GM18498 (cell line): ENCODE measurements at regions not wholly inside any gene's neighbourhood (a gene's known extent, or its start where the extent isn't known, plus 50 kb on each side); places are given as distances from the start of the nearest gene placed in this dataset.

Experiments
- ATAC-seq: cut with Tn5 transposase; IDR thresholded peaks from one replicate; pipeline ENCODE4 v1.9.1; 2021; ENCODE audit warnings: mild to moderate bottlenecking, moderate library complexity; ENCODE audit not compliant: unreplicated experiment

DNA sequence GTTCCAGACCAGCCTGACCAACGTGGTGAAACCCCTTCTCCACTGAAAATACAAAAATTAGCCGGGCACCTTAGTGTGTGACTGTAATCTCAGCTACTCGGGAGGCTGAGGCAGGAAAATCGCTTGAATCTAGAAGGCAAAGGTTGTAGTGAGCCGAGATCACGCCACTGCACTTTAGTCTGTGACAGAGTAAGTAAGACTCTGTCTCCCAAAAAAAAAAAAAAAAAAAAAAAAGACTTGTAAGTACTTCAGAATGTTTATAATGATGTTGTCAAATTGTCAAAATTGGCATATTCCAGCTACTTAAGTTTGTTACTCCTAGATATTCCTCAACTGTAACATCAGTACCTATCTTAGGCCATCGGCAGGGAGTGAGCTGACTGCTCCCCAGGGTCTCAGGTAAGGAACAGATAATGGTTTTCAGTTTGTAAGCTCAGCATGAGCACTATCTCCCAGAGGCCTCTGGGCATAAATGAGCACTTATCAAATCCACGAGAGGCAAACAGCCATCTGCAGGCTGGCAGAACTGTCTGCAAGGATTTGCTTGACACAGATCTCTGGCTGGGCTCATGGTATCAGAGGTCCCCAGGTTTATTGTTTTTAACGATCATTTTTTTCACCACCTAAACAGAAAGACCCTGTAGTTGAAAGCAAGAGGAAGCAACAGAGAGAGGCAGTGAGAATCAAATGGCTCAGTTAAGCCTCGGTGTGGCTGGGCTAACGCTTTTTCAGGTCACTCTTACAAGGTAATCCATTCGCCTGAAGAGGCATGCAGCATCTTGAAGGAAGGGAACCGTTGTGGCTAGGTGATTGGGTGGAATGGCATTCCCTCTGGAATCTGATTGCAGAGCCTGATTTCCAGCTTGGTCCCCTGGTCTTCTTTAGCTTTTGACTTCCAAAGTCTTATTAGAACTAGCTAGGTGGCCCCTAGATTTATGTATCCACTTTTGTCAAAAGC lies 115.9 kb downstream of the LY86 start:
- no peak for ATAC-seq

DNA sequence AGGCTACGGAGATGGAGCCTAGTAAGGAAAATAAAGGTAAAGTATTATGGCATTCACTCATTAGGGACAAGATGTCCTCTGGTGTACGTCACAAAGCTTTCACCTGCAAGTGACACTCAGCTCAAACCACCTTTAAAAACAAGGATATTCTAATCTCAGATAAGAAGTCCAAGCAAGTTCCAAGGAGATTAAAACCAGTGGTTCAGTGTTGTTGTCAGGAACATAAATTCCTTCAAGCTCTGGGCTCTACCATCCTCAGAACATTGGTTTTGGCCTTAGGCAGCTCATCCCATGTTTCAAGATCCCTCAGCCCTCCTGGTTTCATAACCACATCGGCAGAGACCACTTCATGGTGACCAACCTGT lies 116.5 kb downstream of the LY86 start:
- ATAC-seq = no peak

GRCh38 chr6:6705915-6706675 lies 117.6 kb downstream of the LY86 start:
- ATAC-seq = no peak

DNA sequence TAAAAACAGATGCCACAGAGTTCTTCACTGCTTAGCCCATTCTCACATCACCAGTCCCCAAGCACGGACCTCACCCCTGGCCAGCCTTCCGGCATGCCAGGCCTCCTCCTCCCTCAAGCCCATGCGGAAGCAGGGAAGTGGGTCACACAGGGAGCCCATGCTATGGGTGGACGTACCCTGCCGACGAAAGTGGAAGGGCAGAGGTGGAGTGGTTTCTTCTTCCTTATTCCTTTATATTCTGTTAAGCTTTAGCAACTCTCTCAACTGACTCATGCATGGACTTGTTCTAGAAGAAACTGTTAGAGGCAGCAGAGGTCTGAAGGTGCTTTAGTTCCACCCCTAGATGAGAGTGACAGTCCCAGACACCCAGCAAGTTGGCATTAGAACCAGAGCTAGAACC lies 118.6 kb downstream of the LY86 start:
- ATAC-seq = no peak

- ATAC-seq = no peak
Observed at GRCh38 chr6:6709106-6709505, 120.6 kb downstream of the LY86 start.

- no peak for ATAC-seq
Observed at GRCh38 chr6:6711031-6711785, 122.7 kb downstream of the LY86 start.

DNA sequence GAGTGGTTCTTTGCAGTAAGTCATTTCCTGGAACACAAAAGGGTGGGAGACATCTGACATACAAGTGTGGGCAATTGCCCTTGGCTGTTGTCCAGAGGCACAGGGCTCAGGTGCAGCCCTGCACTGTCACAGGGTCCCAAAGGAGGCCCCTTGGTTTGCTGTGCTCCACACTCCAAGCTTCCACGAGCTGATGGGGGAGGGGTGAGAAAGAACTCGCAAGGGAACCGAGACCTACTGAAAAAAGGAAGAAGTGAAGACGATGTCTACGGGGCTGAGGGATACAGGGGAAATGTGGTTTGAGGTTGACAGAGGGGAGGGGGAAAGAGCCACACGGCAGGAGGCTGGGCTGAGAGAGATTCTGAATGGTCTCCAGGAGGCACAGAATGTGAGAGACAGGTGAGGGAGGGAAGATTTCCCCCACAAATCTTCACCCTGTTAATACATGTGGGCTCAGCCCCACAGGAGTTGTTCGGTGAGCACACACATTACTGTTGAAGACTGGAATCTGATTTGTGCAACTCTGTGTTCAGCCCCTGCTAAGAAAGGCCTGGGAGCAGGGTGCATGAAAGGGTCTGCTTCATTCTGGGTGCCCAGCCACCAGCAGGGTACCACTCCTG lies 123.4 kb downstream of the LY86 start:
- peak; percentile 62 for ATAC-seq

DNA sequence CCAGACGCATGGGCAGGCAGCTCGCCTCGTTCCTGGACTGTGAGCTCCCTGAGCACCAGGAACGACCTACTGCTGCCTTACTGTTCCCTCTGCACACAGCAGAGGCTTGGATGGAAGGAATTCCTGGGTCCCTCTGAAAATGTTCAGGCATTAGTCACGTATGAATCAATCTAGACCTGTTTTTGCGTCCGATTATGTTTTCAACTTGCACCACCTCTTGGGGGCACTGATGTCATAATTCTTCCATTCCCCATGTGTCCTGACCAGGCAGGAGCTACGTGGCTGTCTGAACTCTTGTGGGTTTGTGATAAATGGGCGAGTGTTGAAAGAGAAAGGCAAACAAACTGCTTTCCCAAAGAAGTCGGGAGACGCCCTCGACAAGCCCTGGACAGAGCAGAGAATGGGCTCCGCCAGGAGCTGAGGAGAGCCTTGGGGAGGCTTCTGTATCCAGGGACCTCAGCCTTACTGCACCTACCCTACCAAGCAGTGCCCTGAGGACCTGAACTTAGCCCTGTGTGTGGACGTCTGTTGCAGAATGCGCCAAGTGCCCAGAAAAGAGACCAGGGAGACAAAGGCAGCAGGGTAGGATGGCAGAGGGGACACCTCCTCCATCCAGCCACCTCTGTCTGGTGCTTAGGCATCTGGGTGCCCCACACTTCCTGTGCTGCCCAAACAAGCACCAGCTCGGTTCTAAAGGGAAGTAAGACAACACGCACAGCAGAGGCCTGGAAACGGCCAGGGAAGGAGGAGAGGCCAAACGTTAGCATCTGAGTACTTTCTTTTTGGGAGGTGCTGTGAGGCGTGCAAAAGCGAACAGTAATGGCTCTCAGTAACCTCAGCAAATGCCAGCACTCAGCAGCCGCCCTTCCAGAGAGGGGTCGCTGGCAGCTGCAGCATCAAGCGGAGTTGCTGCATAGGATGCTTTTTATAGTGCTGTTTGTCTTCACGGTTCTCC lies 124.2 kb downstream of the LY86 start:
- ATAC-seq = peak; percentile 39

DNA sequence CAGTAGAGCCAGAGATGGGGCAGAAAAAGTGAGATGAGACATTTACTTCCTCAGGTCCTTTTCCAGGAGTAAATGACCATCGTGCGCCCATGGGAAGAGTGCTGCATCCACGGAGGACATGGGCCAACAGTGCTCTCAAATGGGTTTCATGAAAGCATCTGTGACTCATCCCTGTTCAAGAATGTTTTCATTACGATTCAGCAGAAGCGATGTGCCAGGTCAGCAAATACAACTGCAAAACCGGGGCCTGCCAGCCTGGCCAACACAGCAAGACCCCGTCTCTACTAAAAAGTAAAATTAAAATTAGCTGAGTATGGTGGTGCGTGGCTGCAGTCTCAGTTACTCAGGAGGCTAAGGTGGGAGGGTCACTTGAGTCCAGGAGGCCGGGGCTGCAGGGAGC lies 125.1 kb downstream of the LY86 start:
- no peak for ATAC-seq

DNA sequence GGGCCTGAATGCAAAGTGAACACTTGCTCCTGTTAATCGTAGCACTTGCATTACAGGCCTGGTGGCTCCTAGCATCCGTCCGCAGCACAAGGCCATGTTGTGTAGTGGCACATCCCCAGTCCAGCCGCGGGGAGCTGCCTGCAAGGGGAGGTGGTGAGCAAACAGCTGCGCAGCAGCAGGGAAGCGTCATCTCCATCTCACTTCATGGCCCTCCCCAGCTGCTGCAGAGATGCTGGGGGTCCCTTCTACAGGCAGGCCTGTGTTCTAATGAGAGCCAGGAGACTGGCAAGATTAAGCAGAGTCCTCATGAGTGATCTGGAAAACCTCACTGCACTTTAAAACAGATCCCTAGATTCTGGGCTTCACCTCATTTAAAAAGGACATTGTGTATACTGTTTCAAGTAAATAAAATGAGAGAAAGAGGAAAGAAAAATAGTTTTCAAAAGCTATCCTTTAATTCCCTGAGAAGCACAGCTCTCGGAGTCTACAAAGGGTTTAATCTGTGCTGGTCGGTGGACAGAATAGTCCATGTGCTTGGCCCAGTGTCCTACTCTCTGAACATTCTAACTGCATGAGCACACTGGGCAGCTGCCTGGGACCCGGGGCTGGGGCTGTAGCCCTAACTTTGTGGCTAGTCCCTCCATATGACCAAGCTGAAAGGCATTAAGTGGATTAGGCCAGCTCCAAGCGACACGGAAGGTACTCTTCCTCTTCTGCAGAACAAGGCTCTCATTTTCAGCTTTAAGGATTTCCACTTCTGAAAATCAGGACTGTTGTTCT lies 125.8 kb downstream of the LY86 start:
- no peak for ATAC-seq

DNA sequence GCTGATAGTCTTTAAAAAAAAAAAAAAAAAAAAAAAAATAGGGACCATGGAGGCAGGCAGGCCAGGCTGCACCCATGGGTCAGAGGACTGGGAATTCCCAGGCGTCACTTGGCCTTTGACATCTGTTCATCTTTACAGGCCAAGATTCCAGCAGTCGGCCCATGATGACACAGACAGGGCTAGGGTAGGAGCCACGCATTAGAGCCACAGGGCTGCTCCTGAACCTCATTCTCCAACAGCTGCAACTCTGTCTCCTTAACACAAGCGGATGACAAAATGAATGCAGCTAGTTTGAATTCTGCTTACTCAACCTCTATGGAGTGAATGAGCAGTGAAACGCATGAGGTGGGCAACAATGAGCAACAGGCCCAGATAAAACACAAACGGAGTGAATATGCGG lies 126.4 kb downstream of the LY86 start:
- no peak for ATAC-seq

- no peak for ATAC-seq
Observed at GRCh38 chr6:6715465-6715864, 126.9 kb downstream of the LY86 start.

GRCh38 chr6:6716998-6717763 lies 128.7 kb downstream of the LY86 start:
- ATAC-seq = no peak

DNA sequence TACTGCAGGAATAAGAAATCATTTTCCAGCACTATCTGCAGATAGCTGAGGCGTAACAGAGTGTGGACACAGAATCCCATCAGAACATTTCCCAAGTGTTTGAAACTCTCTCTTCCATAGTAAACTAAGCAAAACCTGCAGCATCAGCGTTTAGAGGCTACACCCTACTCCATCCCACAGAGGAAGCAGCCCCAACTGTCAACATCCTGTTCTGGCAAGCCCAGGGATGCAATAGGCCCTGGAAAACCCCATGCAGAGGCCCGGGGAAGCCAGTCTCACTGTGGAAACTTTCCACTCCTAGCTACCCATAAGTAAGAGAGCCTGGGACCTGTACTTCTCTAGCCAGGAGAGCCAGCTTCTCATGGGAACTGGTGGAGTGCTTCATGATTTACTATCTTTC lies 129.4 kb downstream of the LY86 start:
- no peak for ATAC-seq

- ATAC-seq = no peak
Observed at GRCh38 chr6:6721606-6722005, 133.1 kb downstream of the LY86 start.

DNA sequence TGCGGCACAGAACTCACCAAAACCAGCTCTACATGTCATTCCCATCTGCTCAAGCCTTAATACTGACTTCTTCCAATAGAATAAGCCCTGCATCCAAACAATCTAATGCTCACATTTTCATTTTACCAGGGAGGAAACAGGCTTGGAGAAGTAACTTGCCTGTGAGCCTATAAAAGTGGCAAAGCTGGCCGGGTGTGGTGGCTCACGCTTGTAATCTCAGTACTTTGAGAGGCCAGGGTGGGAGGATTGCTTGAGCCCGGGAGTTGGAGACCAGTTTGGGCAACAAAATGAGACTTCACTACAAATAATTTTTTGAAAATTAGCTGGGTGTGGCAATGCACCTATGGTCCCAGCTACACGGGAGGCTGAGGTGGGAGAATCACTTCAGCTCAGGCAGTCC lies 133.7 kb downstream of the LY86 start:
- no peak for ATAC-seq

- ATAC-seq = no peak
Observed at GRCh38 chr6:6723361-6723760, 134.8 kb downstream of the LY86 start.

GRCh38 chr6:6723921-6724538 lies 135.5 kb downstream of the LY86 start:
- no peak for ATAC-seq
